CD14-positive monocyte (primary cell): ENCODE measurements at regions not wholly inside any gene's neighbourhood (a gene's known extent, or its start where the extent isn't known, plus 50 kb on each side); places are given as distances from the start of the nearest gene placed in this dataset.

ENCODE experiments used
- DNase-seq, 3 donors: peaks; one replicate each; pipeline ENCODE4 v3.0.0-alpha.2; 2011 to 2022
- H2AFZ ChIP-seq: 2 replicates; pipeline ENCODE4 v1.6.0; 2012; ENCODE audit warnings: mild to moderate bottlenecking, low read depth, low read length, inconsistent platforms; ENCODE audit not compliant: insufficient read depth, poor library complexity, severe bottlenecking
- H3K27ac ChIP-seq, 2 donors: 1 replicate in 1 of 2; 2 replicates in 1 of 2; pipeline ENCODE4 v1.5.1; 2012 to 2013; ENCODE audit warnings: low read length in 2 of 2, control low read depth in 1 of 2, inconsistent platforms in 1 of 2, low read depth in 1 of 2, mild to moderate bottlenecking in 1 of 2
- H3K27me3 ChIP-seq, 2 donors: one replicate each; pipeline versions ENCODE4 v1.6.0 to v1.6.1; 2011 to 2013; ENCODE audit warnings: low read length in 2 of 2; ENCODE audit not compliant: control insufficient read depth in 2 of 2, insufficient read depth in 2 of 2
- H3K36me3 ChIP-seq, 2 donors: replicated peaks in 1 of 2; 1 replicate in 1 of 2; 2 replicates in 1 of 2; pipeline versions ENCODE4 v1.5.1 to v1.6.1; 2012 to 2013; ENCODE audit warnings: low read length in 2 of 2, control low read depth in 1 of 2, inconsistent platforms in 1 of 2, mild to moderate bottlenecking in 1 of 2; ENCODE audit not compliant: insufficient read depth in 2 of 2, control insufficient read depth in 1 of 2
- H3K4me1 ChIP-seq, 2 donors: 1 replicate in 1 of 2; 2 replicates in 1 of 2; pipeline versions ENCODE4 v1.5.1 to v1.6.1; 2012 to 2013; ENCODE audit warnings: low read length in 2 of 2, control low read depth in 1 of 2, inconsistent platforms in 1 of 2, mild to moderate bottlenecking in 1 of 2, moderate library complexity in 1 of 2; ENCODE audit not compliant: insufficient read depth in 2 of 2, control insufficient read depth in 1 of 2
- H3K4me2 ChIP-seq: replicated peaks from 2 replicates; pipeline ENCODE3; 2012; ENCODE audit warnings: low read length, moderate library complexity, mild to moderate bottlenecking; ENCODE audit not compliant: poor library complexity, severe bottlenecking; ENCODE audit errors: extremely low read depth
- H3K4me3 ChIP-seq, 3 experiments: fragments of 200-600 bp in 1 of 3; sonication (generic) in 1 of 3; replicated peaks in 1 of 3; 1 replicate in 2 of 3; 2 replicates in 1 of 3; pipeline ENCODE4 v1.5.1; 2011 to 2013; ENCODE audit warnings: low read length in 3 of 3, mild to moderate bottlenecking in 3 of 3, control low read depth in 2 of 3, low read depth in 2 of 3, inconsistent platforms in 1 of 3, moderate library complexity in 1 of 3
- H3K79me2 ChIP-seq: 2 replicates; pipeline ENCODE4 v1.6.0; 2012; ENCODE audit warnings: mild to moderate bottlenecking, control low read depth, inconsistent platforms, low read length, moderate library complexity; ENCODE audit not compliant: insufficient read depth
- H3K9ac ChIP-seq: 2 replicates; pipeline ENCODE4 v1.6.0; 2017; ENCODE audit warnings: low read length, mild to moderate bottlenecking; ENCODE audit not compliant: insufficient read depth, poor library complexity, severe bottlenecking
- H3K9me3 ChIP-seq, 2 donors: replicated peaks in 1 of 2; 1 replicate in 1 of 2; 2 replicates in 1 of 2; pipeline versions ENCODE4 v1.5.1 to v1.6.1; 2012 to 2013; ENCODE audit warnings: low read length in 2 of 2, control low read depth in 1 of 2; ENCODE audit not compliant: control insufficient read depth in 1 of 2, insufficient read depth in 1 of 2
- H4K20me1 ChIP-seq: 2 replicates; pipeline ENCODE4 v1.6.0; 2012; ENCODE audit warnings: mild to moderate bottlenecking, low read length, control low read depth, moderate library complexity; ENCODE audit not compliant: insufficient read depth
- H3K27ac Mint-ChIP-seq, 7 donors: one replicate each; pipeline ENCODE4 v1.8.0; 2020; ENCODE audit warnings: mild to moderate bottlenecking in 7 of 7, mixed read lengths in 7 of 7, moderate library complexity in 6 of 7, inconsistent platforms in 2 of 7
- H3K27me3 Mint-ChIP-seq, 3 donors: one replicate each; pipeline ENCODE4 v1.8.0; 2021 to 2022; ENCODE audit warnings: low read depth in 3 of 3, mild to moderate bottlenecking in 3 of 3, mixed read lengths in 3 of 3, moderate library complexity in 3 of 3, inconsistent platforms in 1 of 3
- H3K36me3 Mint-ChIP-seq, 2 donors: one replicate each; pipeline ENCODE4 v1.8.0; 2020; ENCODE audit warnings: mixed read lengths in 2 of 2, inconsistent platforms in 1 of 2, mild to moderate bottlenecking in 1 of 2
- H3K4me1 Mint-ChIP-seq: one replicate; pipeline ENCODE4 v1.8.0; 2020; ENCODE audit warnings: mild to moderate bottlenecking, mixed read lengths
- H3K4me3 Mint-ChIP-seq, 2 donors: one replicate each; pipeline ENCODE4 v1.8.0; 2020; ENCODE audit warnings: mild to moderate bottlenecking in 2 of 2, mixed read lengths in 2 of 2, moderate library complexity in 1 of 2
- H3K9me3 Mint-ChIP-seq, 7 donors: one replicate each; pipeline ENCODE4 v1.8.0; 2020 to 2022; ENCODE audit warnings: mixed read lengths in 7 of 7, mild to moderate bottlenecking in 6 of 7, moderate library complexity in 6 of 7, inconsistent platforms in 2 of 7
- WGBS: methylation state at CpG from one replicate; pipeline ENCODE4 v1.1.5; 2013; ENCODE audit warnings: missing lambda C conversion rate; ENCODE audit not compliant: insufficient coverage; 5-methylcytosine and 5-hydroxymethylcytosine counted together
- intact Hi-C, 2 donors: fragments of 100-400 bp; cut with micrococcal nuclease; formaldehyde crosslinking; loops; one replicate each; pipeline versions ENCODE4 v1.15.0 to v1.15.1; 2023
- TF ChIP-seq, protein P1 (sequence below): fragments of 200-600 bp; IDR thresholded peaks from one replicate; pipeline ENCODE4 v1.8.0; 2022; ENCODE audit warnings: antibody characterized with exemption, mild to moderate bottlenecking

GRCh38 chr4:14149176-14150053, 521.9 kb upstream of the BOD1L1 start:
- Histone ChIP-seq H3K9ac (no peak overlapping the region), H3K9me3 (no peaks in the 10 kb centered on the region), H3K4me3 (no peak overlapping the region), H3K4me2 (no peak overlapping the region), H3K4me1 (peaks cover 18 to 19% of the 10 kb centered on the region in 2 donors), H3K27me3 (no peaks in the 10 kb centered on the region), H2AFZ (no peak overlapping the region), H3K79me2 (no peaks in the 10 kb centered on the region), H3K36me3 (no peaks in the 10 kb centered on the region), H4K20me1 (no peaks in the 10 kb centered on the region), H3K27ac (no peak overlapping the region)
- DNase-seq, result no peak
- TF ChIP-seq, protein P1, sequence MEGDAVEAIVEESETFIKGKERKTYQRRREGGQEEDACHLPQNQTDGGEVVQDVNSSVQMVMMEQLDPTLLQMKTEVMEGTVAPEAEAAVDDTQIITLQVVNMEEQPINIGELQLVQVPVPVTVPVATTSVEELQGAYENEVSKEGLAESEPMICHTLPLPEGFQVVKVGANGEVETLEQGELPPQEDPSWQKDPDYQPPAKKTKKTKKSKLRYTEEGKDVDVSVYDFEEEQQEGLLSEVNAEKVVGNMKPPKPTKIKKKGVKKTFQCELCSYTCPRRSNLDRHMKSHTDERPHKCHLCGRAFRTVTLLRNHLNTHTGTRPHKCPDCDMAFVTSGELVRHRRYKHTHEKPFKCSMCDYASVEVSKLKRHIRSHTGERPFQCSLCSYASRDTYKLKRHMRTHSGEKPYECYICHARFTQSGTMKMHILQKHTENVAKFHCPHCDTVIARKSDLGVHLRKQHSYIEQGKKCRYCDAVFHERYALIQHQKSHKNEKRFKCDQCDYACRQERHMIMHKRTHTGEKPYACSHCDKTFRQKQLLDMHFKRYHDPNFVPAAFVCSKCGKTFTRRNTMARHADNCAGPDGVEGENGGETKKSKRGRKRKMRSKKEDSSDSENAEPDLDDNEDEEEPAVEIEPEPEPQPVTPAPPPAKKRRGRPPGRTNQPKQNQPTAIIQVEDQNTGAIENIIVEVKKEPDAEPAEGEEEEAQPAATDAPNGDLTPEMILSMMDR, result no peak
- Mint-ChIP-seq H3K27ac (peak overlapping the region in 2 of 7 donors; percentile 39 to 48), H3K9me3 (peaks cover 0 to 2% (median 0%) of the 10 kb centered on the region in 7 donors), H3K36me3 (no peaks in the 10 kb centered on the region), H3K27me3 (no peaks in the 10 kb centered on the region), H3K4me1 (peaks cover 21% of the 10 kb centered on the region), H3K4me3 (no peak overlapping the region)
- intact Hi-C loops, result no loop called here
- WGBS, result no CpG with 5 or more reads among the region's 6 CpGs

- H3K36me3 ChIP-seq, result no peaks in the 10 kb centered on the region
- Mint-ChIP-seq H3K4me1 (peaks cover 21% of the 10 kb centered on the region), H3K9me3 (peaks cover 0 to 2% (median 0%) of the 10 kb centered on the region in 7 donors), H3K36me3 (no peaks in the 10 kb centered on the region), H3K4me3 (no peak overlapping the region), H3K27me3 (peaks cover 0 to 3% (median 1%) of the 10 kb centered on the region in 3 donors), H3K27ac (no peak overlapping the region)
- H3K27me3 ChIP-seq, result no peaks in the 10 kb centered on the region
- no peaks in the 10 kb centered on the region for H4K20me1 ChIP-seq
- peaks cover 18 to 19% of the 10 kb centered on the region in 2 donors for H3K4me1 ChIP-seq
- no peak overlapping the region for H3K4me2 ChIP-seq
- TF ChIP-seq, protein P1, result no peak
- no peak overlapping the region for H3K4me3 ChIP-seq
- DNase-seq, result no peak
- no peak overlapping the region for H3K9ac ChIP-seq
- H3K9me3 ChIP-seq, result no peaks in the 10 kb centered on the region
- intact Hi-C loops, result no loop called here
- no peaks in the 10 kb centered on the region for H3K79me2 ChIP-seq
- H3K27ac ChIP-seq, result no peak overlapping the region
- no peak overlapping the region for H2AFZ ChIP-seq
- WGBS, result no CpG with 5 or more reads among the region's 2 CpGs
These were observed 523.6 kb upstream of the BOD1L1 start for GRCh38 chr4:14151101-14151500.
